ENCODE measurements at regions not wholly inside any gene's neighbourhood (a gene's known extent, or its start where the extent isn't known, plus 50 kb on each side); places are given as distances from the start of the nearest gene placed in this dataset.

DNA sequence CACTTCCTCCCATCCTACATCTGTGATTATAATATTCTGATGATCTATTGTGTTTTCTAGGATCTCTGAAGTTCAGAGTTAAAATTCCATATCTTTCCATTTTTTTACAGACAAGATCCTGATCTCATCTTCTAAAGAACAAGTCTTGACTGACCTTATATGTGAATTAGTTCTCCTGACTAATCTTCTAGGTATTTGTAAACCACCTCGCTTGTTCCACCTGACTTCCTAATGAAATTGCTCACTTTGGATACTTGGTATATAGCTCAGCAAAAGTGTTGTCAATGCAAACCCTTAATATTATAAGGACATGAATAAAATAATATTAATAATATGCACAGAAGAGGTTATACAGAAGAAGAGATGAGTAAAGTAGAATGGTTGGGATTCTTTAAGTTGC is 68.2 kb upstream of the NR4A3 start:
- no peak overlapping the region for H3K4me3 ChIP-seq (ENCODE audit: low read length)
- TF ChIP-seq, protein P1, sequence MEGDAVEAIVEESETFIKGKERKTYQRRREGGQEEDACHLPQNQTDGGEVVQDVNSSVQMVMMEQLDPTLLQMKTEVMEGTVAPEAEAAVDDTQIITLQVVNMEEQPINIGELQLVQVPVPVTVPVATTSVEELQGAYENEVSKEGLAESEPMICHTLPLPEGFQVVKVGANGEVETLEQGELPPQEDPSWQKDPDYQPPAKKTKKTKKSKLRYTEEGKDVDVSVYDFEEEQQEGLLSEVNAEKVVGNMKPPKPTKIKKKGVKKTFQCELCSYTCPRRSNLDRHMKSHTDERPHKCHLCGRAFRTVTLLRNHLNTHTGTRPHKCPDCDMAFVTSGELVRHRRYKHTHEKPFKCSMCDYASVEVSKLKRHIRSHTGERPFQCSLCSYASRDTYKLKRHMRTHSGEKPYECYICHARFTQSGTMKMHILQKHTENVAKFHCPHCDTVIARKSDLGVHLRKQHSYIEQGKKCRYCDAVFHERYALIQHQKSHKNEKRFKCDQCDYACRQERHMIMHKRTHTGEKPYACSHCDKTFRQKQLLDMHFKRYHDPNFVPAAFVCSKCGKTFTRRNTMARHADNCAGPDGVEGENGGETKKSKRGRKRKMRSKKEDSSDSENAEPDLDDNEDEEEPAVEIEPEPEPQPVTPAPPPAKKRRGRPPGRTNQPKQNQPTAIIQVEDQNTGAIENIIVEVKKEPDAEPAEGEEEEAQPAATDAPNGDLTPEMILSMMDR (conservative IDR thresholded peaks at IDR 0.05; ENCODE audit: low read length), result no peak
- DNase-seq (ENCODE audit: low read depth), result peak; percentile 4

DNA sequence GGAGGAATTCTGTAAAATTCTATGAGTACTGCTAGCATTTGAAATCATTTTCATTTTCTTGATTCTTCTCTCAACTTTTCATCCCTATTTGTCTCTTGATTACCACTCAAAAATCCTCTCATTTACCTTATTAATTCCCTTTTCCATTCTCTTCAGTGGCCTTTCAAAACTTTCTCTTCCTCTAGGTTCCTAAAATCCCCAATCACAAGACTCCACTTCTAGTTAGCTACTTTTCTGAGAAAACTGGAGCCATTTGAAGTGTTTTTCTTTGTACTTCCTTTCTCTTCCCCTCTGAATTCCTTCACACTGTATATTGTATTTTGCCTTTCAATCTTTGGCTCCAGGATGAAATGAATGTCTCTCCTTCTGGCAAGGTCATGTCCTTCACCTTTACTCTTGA is 61.3 kb upstream of the NR4A3 start:
- TF ChIP-seq, protein P1 (conservative IDR thresholded peaks at IDR 0.05; ENCODE audit: low read length), result no peak

DNA sequence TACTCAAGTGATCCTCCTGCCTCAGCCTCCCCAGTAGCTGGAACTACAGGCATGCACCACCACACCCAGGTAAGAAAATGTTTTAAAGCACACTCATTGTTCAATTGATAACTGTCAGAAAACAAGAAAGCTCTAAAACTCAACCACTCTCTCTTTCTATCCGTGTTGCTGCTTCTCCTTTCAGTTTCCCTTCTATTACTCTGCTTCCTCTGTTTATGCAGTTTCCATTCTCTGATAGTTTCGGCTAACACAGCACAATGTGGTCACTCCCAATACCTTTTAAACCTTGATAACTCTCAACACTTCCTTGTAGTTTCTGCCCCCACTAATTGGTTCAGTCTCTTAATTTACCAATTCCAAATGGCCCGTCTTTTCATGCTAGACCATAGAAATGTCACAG is 59.2 kb upstream of the NR4A3 start:
- TF ChIP-seq, protein P1 (conservative IDR thresholded peaks at IDR 0.05; ENCODE audit: low read length), result no peak

More for the DNA sequence above, 61.3 kb upstream of the NR4A3 start:
- DNase-seq (ENCODE audit: low read depth), result no peak
- H3K4me3 ChIP-seq (ENCODE audit: low read length), result no peak overlapping the region

More for the DNA sequence above, 59.2 kb upstream of the NR4A3 start:
- DNase-seq (ENCODE audit: low read depth), result no peak
- H3K4me3 ChIP-seq (ENCODE audit: low read length), result no peak overlapping the region

All from AG10803 (cell line).